HG03280 (cell line): ENCODE measurements at regions not wholly inside any gene's neighbourhood (a gene's known extent, or its start where the extent isn't known, plus 50 kb on each side); places are given as distances from the start of the nearest gene placed in this dataset.

ENCODE experiments used
- ATAC-seq: cut with Tn5 transposase; IDR thresholded peaks from one replicate; pipeline ENCODE4 v1.9.1; 2021; ENCODE audit warnings: mild to moderate bottlenecking, moderate library complexity; ENCODE audit not compliant: unreplicated experiment

DNA sequence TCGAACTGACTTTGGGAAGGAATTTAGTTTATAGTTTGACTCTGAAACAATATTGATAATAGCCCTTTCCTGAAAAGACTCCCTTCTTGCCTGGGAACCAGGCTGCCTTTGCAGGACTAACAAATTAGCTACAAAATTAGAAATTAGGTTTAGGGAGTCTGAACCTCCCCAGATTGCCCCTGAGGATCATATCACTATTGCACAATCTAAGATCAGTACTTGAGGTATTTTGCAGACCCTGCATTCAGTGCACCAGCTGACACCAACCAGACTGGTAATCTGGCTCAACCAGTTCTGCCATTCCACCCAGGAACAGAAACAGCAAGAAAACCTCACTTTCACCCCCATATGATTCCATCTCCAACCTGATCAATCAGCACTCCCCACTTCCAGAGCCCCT, 131.8 kb upstream of the GALNT5 start:
- ATAC-seq, result no peak

DNA sequence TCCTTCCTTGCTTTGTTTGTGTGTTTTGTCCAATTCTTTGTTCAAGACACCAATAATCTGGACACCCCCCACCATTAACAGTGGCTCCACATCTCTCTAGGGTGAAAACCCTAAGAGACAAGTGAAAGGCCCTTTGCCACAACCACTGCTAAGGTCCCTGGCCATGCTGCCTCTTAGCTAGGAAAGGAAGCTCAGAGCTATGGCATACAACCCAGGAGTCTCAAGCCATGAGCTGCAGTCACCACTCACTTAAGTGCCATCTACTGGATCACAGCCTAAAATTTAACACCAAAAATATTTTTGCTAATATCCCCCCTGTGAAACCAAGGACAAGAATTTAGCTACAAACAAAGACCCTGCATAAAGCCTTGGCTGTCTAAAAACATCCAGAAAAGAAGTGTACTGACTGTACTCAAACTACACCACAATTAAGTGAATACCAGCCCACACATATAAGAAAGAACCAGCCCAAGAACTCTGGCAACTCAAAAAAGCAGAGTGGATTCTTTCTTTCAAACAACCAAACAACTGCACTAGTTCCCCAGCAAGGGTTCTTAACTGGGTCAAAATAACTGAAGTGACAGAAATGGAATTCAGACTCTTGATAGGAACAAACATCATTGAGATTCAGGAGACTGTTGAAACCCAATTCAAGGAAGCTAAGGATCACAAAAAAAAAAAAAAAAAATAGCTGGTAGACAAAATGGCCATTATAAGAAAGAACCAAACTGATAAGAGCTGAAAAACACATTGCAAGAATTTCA, 130.1 kb upstream of the GALNT5 start:
- ATAC-seq, result no peak

DNA sequence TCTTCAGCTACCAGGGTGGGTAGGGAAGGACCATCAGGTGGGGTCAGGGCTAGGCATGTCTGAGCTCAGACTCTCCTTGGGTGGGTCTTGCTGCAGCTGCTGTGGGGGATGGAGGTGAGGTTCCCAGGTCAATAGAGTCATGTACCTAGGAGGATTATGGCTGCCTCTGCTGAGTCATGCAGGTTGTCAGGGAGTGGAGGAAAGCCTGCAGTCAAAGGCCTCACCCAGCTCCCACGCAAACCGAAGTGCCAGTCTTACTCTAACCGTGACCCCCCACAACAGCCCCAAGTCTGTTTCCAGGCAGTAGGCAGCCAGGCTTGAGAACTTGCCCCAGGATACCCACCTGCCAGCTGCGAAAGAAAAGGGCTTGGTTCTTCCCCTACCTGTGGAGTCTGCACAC, 113.6 kb upstream of the GALNT5 start:
- ATAC-seq, result no peak

DNA sequence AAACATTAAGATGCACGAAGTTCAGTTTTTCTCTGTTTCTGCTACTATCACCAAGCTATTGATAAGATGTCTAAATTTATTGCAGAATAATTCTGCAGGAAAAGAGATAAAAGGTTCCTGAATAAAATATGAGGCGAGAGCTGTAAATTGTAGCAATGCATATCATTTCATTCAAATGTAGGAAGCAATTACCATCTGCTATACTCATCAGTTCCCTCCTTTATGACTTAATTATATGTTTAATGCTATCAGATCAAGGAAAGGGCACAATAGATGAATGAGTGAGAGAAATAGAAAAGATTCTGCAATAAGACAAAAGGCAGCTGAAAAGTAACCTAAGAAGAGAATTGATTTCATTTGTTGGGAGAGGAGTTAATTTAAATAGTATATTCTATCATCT, 108.2 kb upstream of the GALNT5 start:
- ATAC-seq, result no peak

DNA sequence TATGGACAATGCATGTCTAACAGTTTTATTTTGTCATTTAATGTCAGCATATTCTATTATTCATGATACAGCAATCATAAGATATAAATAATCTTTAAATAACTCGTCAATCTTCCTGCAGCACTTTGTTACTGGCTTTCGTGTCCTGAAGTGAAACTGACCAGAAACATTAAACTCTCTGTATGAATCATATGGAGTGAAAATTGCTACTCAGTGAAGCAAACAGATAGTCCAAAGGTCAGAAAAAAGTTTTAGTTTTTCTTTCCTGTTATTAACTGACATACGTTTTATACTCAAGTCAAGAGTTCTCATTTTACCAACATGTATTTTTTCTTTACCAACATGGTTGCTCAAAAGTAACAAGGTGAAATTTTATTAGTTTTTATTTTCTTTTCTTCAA, 106.8 kb upstream of the GALNT5 start:
- ATAC-seq, result peak; percentile 77

DNA sequence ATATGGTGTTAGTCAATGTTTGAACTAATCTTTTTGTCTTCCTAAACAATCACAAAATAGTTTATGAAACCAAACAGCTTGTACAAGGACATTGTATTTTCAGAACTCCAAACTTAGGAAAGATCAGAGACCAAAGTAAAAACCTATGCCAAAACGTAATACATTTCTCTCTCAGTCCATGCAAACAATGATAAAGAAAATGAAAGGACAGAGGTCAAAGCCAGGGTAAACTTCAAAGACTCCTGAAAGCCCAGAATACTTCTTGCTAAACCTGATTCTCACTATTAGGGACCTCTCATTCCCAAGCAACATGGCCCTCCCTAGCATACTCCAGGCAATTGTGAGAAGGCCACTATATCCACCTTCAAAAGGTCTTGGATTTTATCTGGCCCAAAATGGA, 105.1 kb upstream of the GALNT5 start:
- ATAC-seq, result no peak

DNA sequence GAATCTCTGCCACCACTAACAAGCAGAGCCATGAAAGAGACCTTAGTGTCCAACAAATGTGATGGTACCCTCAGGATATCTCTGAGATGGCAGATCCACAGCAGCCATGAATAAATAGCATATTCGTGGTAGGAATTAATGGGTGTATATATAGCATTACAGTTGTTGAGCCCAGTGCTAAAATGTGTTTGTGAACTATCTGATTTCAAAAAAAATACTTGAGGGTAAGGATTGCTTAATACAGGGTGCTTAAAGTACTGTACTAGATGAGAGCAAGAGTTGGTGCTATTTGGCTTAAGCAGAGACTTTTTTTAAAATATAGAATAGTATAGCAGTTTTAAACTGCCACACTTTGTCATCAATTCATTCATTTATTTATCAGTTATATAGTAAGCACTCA, 101.5 kb upstream of the GALNT5 start:
- ATAC-seq, result no peak

DNA sequence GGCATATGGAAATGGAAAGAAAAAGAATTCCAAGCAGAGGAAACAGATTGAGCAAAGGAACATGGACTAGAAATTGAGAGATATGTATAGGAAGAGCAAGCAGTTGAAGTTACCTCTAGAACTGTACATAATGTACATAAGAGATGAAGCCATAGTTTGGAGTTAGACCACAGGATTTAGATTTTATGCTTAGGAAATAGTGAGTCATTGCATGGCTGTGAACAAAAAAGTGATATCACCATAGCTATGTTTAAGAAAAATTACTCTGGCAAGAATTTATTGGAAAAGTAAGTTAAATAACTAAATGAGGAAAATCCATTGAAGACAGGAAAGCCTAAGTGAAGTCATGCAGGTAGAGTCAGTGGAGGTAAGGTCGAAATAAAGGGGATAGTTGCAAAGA, 99.4 kb upstream of the GALNT5 start:
- ATAC-seq, result no peak

DNA sequence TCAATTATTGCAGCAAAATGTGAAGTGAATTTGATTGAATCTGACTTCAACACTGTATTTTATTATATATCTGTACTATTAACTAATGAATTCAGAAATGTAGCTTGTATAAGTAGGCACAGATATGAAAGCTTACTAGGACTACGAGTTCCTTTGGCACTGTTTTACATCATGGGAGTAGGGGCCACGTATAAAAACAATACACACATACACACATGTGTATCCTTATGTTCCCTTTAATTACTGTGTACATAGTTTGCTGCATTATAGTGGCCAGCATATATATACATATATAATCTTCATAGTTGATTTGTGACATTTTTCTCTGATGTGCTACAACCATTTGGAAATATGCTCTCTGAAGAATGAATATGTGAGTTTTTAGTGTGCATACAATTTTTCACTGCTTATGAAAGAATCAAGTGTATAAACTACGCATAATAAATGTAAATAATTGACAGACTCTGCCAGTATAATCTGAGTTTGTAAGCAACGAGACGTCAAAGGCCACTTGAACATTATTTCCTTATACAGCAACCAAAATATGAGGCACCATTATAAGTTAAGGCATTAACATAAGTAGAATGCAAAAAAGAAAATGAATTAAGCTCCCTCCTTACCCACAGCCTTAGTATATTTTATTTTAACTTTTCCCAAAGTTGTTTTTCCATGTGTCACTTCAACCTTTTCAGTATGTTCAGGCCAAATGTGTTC, 98.1 kb upstream of the GALNT5 start:
- ATAC-seq, result no peak

DNA sequence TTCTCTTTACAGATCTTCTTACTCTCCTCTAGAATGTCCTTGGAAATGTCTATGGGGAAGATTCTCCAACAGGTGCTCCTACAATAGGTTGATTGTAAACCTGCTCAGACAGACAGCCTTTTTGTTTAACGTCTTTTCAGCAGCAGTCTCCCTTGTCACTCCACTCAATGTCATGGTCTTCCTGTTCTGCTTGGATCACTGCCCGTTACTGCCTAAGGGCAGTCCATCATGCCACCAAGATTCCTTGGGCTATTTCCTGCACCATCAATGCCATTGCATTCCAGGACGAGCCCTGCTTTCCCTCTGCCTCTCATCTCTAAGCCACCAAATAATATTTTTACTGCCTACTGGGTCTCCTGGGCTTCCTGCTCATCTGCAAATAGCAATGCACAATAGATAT, 97.4 kb upstream of the GALNT5 start:
- no peak for ATAC-seq

DNA sequence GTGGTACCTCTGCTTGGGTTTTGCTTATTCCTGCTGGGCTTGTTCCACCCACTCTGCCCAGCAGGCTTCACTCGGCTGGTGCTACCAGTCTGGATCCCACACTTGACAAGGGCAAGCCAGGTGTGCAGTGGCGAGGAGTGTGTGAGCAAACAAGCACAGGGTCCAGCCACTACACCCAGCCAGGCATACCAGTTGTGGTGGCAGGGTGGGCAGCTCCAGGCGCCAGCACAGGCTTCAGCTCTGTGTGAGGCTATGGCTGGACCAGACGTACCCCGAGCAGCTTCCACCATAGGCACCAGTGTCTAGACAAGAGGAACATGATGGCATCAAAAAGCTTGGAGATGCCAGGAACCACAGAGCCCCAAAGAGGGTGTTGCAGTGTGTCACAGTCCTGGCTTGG, 93.1 kb upstream of the GALNT5 start:
- no peak for ATAC-seq

DNA sequence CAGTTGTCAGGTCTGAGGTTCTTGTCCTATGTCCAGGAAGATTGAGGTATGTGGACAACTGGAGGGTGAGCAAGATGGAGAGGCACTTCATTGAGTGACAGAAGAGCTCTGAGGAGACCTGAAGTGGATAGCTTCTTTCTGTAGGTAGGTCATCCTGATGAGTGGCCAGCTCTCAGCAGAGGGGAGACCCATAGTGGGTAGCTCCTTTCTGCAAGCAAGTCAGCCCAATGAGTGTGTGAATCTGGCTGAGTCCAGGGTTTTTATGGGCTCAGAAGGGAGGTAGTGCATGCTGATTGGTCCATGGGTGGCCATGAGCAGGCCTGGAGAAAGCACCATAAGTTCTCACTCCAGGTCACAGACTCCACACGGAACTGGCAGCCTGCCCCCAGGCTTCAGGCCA, 92.6 kb upstream of the GALNT5 start:
- no peak for ATAC-seq

DNA sequence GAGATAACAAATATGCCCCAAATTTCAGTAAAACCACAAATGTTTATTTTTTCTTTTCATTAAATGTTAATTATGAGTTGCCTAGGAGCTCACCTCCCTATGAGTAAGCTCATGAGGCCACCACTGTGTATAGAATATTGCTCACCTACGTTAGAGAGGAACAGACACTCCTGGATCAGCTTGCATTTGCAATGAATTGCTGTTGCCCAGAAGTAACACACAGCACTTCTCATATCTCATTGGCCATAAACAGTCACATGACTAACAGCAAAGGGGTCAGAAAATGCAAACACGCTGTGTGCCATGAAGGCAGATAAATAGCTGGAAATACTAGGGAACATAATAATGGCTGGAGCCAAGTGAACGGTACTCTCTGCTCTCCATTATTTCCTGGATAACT, 89.0 kb upstream of the GALNT5 start:
- ATAC-seq, result no peak

DNA sequence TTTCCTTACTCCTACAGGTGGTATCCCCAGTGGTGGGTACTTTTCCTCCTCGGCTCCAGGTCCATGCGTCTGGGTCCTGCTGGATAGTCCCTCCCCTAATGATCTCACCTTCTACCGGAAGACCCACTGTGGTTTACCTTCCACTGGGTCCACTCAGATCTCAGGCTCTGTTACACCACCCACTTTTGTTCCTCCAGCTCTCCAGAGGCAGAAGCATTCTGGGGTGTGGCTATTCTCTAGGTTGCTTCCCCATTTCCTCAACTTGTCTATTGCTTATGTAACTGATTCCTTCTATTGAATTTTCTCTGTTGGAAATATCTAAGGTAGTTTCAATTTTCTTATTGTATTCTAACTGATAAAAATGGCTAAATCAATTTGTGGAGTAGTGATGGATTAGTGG, 87.6 kb upstream of the GALNT5 start:
- no peak for ATAC-seq

DNA sequence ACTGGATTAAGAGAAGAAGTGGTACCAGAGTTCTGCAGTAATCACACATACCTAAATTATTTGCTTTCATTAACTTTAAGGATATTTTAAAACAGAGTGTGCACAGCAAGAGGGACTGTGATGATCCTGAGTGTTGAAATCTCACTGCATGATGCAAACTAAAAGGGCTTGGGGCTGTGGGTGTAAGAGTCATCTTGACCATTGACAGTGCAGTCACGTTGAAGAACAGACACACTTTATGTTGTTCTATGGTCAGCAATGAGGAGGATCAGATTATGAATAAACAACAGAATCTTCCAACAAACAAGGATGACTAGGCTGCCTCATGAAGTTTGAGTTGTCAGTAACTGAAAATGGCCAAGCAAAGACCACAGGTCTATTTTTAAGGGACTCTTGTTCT, 87.2 kb upstream of the GALNT5 start:
- ATAC-seq, result no peak

DNA sequence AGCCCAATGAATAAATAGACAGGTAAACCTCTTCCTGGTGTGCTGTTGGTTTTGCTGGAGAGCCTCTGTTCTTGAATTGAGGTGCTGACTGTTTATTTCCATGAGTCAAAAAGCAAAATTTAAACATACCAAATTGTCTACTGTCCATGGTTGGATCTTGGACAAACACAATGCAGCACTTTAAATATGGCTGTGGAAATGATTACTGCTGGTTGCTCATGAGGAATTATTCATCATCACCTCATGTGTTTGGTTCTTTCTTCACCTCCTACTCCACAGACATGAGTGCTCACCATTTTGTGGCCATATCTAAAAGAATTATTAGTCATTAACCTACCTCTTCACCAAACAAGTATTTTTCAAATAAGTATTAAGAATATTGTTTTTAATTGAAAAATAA, 85.3 kb upstream of the GALNT5 start:
- no peak for ATAC-seq

DNA sequence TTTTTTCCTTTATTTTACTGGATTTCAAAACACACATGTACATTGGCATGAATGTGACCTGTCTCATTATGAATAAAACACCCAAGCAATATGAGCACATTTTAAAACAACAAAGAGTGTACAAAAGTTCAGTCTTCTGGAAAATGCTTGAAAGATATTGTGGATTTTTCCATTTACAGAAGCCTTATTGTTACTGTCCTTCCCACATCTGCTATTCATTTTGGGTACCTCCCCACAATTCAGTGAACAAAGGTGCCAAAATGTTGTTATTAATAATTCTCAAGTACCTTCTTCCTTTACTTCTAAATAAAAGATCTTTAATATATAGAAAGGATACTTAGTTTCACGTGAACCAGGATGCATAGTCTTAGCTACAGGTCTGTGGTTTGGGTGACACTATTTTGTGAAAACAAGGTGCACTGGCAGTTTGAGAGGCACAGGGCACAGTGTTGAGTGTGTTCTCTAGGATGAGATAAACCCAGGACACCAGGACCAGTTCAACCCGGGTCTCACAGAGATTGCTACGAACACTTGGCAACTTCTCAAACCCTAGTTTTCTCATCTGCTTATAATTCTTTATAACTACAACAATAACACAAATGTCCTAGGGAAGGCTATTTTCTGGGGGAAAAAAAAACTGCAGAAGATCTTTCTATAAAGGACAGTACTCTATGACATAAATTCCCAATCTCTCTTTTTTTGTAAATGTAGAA, 84.5 kb upstream of the GALNT5 start:
- ATAC-seq, result no peak

DNA sequence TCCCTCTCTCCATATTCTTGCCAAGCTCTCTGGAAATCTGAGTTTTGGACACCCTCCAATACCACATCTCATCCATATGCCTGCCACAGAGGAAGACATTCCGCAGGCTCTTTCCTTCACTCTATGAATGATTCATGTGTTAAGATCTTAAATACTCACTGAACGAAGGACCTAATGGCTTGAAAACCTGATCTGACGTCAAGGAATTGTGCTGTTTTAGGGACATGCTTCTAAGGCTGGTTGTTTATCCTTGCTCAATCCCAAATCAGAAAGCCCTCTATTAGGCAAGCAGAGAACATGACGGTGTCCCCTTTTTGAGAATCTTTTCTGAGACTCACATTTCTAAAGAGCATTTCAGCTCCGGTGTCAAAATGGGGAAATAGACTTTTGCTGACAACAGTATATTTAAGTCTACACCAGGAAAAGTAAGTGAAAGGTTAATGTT, 83.7 kb upstream of the GALNT5 start:
- ATAC-seq, result no peak

DNA sequence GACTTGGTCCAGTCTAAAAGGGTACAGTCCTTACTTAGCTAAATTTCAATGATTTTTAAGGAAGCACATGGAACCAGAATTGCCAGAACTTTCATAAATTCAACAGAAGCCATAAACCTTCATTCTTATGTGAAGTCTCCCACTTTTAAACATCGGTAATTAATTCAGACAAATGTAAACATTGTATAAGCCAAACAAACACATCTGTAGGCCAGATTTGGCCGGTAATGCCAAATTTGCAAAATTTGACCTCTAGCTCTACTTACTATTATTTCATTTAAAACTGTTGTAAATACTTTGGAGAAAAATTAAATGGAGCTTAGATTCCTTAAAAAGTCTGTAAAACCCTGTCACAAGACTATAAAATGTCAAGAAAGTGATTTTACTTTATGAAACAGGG, 83.2 kb upstream of the GALNT5 start:
- ATAC-seq, result no peak

DNA sequence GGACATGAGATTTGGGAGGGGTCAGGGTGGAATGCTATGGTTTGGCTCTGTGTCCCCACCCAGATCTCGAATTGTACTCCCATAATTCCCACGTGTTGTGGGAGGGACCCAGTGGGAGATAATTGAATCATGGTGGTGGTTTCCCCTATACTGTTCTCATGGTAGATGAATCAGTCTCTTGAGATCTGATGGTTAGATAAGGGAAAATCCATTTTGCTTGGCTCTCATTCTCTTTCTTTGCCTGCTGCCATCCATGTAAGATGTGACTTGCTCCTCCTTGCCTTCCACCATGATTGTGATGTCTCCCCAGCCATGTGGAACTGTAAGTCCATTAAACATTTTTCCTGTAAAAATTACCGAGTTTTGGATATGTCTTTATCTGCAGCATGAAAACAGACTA, 80.9 kb upstream of the GALNT5 start:
- no peak for ATAC-seq

DNA sequence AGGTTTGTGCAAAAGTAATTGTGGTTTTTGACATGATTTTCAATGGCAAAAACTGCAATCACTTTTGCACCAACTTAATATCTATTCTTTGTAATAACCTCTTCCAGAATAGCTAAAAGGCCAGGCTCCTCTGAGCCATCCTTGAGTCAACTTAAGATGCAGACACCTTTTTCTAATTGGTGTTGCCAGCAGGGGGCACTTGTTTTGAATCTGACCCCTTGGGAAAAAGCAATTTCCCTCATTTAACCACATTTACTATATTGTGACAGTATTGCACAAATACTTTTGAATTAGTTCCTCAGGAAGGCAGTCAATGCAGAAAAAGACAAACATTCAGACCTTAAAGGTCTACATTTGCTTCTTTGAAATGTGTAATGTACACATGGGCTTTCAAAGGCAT, 78.6 kb upstream of the GALNT5 start:
- no peak for ATAC-seq
